HG03521 (cell line): ENCODE measurements at regions not wholly inside any gene's neighbourhood (a gene's known extent, or its start where the extent isn't known, plus 50 kb on each side); places are given as distances from the start of the nearest gene placed in this dataset.

Experiments used
- ATAC-seq: cut with Tn5 transposase; IDR thresholded peaks from one replicate; pipeline ENCODE4 v1.9.1; 2021; ENCODE audit warnings: mild to moderate bottlenecking, moderate library complexity; ENCODE audit not compliant: unreplicated experiment

DNA sequence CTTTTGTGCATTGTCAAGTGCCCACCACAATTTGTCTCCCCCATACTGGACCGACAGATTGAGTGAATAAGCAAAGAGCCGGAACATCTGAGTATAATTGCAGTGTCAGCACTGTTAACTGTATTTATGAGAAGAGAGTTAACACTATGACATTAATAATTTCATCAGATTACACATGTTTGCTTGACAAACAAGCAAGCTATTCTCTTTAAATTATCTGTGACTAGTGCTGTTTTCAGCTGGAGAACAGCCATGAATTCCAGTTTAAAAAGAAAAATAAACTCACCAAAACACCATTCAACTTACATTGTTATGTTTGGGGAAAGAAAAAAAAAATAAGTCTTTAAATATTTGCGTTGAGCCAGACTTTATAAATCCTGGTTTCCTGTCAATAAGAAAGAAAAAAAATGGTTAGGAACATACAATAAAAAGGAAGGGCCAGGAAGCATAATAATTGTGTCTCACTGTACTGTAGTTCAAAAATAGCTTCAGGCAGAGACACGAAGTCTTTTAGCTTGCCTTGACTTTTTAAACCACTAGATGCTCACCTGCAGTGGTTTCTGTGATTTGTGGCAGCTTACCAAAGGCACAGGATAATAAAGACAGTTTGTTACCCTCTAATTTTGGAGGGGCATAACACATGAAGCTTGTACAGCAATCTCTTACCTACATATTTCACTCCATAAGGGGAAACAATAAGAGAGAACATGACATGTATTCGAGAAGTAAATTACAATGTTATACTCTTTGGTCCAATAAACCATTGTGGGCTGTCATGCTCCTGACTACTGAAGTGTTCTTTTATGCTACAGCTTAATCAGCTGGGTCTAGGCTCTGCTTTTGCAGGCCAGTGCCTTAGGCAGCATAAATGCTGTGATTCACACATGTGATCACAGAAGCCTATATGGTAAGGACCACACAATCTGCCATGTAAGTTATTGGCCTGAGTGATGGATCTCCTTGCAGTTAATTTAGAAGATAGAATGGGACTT lies 302.0 kb upstream of the ADGRL2 start:
- no peak for ATAC-seq

DNA sequence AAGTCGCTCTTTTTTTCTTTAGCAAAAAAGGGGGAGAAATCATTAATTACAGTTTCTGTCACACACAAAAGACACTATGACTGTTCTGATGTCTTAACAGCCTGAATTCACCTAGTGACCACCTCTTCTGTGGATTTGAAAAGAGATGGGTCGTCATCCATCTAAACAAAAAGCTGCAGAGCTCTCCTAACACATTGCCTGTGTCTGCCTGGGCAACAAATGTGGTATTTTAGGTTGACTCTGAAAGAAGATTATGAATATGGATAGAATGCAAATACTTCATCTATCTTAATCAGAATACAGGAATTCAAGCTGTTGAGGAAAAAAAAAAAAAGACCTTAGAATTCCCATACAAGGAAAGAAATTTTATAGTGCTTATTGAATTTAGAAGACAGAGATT lies 304.4 kb upstream of the ADGRL2 start:
- no peak for ATAC-seq

DNA sequence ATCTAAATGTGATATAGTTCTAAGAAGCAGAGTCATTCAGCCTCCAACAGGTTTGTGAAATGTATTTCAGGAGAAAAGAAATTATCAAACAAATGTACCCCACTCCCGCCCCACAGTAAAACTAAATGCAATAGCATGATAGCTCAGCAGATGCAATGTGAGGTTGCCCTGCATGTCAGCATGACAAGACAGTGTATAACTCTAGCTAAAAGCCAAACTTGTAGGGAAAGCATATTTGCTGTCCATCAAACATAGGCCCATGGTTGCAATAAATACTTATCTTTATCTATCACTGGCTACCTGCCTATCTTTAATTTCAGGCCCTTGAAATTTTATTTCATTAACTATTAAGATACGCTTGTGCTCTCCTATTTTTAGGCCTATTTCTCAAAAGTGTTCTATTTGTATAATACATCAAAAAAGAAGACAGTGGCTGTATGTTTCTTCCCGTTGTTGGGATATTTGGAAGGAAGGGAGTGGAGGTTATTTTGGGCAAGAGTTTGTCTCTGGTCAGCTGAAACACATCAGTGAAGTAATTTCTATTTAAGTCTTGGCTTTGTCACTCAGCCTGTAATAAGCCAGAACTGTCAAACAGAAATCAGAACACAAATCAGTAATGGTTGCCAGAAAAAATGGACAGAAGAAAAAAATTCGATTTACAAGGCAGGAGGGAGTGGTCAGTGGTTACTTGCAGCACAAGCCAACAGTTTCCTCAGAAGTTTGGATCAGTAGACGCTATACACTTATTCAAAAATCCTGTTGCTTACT lies 307.4 kb upstream of the ADGRL2 start:
- ATAC-seq, result no peak

DNA sequence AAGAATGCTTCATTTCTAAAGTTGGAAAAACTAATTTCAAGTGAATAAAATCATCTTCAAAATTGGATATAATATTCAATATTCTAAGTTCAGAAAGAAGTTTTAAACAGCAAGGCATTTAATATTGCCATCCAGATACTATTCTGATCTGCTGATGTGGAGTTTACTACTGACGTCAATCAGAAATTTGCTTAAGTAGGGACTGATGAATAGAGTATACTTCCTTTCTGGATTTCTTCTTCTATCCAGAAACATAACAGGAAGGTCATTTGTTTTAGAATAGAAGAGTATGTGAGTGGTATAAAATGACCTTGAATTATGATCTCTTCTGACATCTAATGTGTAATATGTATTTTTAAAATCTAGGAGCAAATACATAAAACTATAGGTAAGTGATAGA lies 308.1 kb upstream of the ADGRL2 start:
- ATAC-seq, result no peak

DNA sequence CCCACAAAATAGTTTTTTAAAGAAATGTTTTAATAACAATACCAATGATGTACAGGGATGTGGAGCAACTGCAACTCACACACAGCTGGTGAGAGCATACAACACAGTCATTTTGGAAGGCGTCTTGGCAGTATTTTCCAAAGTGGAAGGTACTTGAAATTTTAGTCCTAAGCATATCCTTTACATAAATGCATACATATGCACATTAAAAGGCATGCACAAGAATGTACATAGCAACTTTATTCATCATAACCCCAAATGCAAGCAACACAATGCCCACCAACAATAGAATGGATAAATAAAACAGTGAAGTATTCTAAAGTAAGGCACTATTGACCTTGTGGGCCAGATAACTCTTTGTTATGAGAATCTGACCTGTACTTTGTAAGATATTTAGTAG lies 310.1 kb upstream of the ADGRL2 start:
- no peak for ATAC-seq

DNA sequence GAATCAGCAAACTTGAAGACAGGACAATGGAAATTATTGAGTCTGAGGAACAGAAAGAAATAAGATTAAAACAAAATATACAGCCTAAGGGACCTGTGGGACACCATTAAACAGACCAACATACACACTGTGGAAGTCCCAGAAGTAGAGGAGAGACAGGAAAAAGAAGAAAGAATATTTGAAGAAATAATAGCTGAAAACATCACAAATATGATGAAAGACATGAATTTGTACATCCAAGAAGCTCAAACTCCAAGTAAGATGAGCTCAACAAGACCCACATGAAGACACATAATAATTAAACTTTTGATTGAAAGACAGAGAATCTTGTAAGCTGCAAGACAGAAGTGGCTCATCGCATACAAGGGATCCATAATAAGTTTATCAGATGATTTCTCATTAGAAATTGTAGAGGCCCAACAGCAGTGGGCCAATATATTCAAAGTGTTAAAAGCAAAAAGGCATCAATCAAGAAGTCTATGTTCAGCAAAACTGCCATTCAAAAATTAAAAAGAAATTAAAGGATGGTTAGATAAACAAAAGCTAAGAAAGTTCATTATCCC lies 311.3 kb upstream of the ADGRL2 start:
- no peak for ATAC-seq

DNA sequence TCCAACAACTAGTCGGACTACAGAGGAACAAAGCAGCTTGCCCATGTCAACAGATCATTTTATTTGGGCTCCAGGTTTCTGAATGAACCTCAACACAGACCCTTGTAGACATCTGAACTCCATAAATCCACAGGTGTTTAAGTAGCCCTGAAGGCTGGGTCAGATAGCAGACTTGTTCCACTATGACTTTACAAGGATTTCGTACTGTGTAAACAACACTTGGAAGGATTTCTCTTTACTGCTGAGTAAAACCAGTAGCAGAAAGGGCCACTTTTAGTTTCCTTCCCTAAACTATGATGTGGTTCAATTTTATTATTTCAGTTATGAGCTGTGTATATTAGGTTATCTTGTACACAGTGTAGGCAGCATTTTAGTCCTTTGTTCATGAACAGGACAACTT lies 316.4 kb upstream of the ADGRL2 start:
- ATAC-seq, result no peak

DNA sequence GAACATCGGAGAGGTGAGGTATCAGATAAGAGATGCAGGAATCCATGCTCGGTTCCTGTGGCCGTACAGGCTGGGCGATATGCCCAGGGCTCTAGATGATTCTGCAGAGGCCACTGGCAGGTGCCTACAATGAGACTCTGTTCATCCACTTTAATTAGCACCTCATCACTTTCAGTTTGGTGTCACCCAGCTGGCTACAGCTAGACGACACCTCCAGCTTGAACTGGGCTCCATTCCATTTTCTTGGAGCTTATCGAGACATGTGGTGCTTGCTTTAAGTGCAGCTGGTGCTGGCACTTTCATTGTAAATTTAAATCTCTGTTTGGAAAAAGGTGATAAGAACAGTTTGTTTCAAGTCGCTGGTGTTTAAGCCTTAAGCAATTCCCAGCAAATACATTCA lies 322.5 kb upstream of the ADGRL2 start:
- no peak for ATAC-seq

DNA sequence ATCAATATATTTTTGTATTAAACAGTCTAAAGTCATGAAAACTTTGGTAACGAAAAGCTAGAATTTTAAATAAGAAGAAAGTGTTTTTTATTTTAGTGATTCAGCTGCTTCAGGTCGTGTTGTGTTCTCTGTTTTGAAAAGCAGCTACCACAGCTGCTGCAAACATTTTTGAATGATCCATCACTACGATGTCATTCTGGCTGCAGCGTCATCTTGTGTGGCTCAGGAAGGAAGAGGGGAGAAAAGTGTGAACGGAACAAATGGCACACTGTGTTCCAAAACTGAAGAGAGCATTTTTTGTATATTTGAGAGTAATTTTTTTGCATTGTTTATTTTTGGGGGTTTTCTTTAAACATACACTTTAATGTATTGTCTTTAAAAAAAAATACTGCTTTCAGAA lies 323.0 kb upstream of the ADGRL2 start:
- no peak for ATAC-seq

DNA sequence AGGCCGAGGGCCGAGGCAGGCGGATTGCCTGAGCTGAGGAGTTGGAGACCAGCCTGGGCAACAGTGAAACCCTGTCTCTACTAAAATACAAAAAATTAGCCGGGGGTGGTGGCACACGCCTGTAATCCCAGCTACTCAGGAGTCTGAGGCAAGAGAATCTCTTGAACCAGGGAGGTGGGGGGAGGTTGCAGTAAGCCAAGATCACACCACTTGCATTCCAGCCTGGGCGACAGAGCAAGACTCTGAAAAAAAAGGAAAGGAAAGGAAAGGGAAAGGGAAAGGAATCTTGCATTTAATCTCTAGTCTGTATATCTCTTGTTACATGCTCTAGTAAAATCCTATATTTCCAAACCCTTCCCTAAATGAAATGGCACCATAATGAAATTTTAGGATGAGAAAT lies 328.3 kb upstream of the ADGRL2 start:
- no peak for ATAC-seq

DNA sequence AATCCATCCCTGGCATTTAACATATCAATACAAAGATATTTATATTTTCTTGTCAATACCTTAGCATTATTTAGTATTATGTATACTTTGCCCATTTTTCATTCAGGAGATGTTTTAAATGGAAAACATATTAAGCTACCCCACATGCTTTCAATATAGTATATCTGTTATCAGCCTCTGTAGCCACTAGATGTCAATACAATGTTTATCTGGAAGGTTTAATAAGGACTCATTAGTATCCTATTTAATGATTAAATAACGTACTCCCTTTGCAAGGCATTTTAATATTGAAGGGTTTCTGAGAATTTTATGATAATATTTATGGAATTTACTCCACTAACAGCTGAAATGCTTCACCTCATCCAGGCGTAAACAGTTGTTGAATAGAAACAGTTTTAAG lies 329.5 kb upstream of the ADGRL2 start:
- no peak for ATAC-seq

DNA sequence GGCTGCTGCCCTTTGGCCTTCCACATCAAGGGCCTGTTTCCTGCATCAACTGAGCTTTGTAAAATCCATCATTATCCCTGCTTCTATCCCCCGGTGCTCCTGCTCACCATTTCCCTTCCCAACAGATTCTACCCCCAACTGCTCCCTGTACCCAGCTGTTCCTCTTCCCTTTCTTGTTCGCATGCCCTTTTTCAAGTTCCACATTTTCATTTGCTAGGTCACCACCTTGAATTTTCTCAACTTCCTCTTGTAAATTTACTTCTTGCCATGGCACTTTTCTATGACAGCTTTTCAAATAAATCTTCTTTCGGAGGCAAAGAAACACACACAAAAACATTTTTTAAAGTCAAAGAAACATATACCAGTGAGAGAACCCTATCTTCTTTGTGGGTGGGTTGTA lies 330.5 kb upstream of the ADGRL2 start:
- no peak for ATAC-seq

DNA sequence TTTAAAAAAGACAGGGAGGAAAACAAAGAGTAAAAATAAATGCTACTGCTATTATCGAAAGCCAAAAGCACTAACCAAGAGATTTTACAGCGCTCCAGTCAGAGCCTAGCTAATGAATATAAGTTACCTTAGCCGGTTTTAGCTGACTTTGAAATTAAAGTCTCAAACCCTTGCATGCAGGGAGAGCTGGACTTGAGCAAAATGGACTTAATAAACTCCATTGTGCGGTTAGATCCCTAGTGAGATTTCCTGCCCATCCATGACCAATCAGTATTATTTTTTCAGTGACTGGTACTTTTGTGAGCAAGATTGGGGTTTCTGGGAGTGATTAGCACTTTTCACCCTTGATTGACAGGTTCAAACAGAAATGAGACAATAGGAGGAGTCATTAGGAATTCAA lies 333.4 kb upstream of the ADGRL2 start:
- no peak for ATAC-seq

DNA sequence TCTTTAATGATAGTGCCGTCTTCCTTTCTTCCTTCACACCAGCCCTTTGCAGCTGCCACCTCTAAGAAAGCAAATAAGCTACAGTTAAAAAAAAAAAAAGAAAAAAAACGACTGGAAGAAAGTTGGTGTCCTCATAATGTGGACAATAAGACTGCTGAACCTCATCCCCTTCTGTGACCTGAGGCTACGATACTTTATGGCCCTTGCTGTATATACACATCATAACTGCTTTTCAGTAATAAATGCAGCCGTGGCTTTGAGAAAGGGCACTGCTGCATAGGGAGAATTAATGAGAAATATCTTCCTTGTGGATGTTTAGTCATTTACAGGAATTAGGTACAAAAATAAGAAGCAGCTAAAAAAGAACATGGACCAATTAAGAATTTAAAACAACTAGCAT lies 333.8 kb upstream of the ADGRL2 start:
- ATAC-seq, result no peak

DNA sequence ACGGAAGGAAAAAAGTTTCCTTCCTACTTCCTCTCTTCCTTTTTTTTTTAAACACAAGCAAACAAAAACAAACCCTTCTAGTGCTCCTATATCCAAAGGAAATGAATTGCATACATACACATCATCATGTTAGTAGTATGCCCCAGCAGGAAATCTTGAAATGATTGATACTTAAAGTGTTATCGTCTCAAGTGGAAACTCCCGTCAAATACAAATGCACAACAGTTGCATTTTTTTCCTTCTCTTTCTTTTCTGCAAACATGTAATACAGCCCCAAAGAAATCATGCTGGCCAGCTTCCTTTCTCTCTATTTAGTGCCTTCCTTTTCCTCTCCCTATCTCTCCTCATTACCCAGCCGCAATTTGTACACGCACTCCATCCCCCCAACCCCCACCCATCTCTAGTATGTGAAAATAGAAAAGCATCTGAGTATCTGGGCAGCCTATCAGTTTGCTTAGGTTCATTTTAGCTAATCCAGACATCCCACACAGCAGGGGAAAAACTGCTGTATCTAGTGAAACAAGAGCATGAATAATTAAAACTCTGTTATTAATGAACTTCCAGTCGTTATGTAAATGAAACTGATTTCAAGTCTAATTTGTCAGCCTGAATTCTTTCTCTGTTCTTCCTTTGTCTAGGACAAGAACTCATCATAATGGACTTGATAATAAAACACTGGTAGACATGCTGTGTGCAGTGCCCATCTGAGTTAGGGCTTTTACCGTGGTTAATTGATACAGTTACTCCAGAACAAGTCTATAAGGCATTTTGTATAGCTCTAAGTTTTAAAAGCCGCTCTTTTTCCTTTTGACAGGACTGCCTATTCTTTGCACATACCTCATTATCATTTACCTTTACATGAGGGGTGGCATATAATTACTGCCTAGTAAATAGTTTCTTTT lies 336.5 kb upstream of the ADGRL2 start:
- ATAC-seq, result no peak

DNA sequence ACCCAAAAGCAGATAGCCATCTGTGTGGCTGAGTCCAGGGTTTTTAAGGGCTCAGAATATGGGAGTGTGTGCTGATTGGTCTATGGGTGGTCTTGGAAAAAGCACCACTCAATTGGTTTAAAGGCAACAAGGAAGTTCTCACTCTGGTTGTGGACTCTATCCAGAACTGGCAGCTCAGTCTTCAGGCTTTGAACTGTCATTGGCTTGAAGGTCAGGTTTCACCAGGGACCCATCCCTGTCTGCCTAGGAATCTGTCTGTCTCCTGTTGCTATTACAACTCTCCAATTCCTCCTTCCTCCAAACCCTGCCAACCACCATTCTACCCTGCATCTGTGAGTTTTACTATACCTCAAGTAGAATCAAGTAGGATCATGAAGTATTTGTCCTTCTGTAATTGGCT lies 341.7 kb upstream of the ADGRL2 start:
- no peak for ATAC-seq

DNA sequence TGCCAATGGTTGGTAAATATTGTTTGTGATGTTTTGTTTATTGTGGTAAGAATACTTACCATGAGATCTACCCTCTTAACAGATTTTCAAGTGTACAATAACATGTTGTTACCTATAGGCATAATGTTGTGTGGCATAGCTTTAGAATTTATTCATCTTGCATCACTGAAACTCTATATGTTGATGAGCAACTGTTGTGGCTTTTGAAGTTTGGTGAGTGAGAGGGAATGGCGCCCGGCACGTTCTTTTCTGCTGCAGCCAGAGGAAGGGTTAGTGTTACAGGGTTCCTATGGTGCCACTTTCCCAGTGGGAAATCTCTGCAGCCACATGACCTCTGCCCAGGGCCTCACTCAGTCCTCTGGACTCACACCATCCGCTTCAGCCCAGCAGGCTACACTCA lies 342.5 kb upstream of the ADGRL2 start:
- no peak for ATAC-seq

DNA sequence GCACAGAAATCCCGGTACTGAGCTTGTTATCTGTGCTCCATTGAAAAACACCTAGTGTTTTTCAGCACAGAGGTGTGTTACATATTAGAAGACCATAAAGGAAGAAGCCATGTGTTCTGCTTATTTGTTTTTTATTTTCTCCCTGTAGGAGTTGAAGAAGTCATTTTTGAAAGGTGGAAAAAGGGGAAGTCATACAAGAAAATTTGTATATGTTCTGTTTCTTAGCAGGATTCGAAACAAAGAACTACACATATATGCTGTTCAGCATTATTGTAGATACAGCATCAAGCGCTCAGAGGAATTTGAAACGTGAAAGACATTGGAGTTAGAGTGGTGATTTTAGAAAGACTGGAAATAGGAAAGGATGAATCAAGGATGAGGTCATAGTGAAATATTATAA lies 345.3 kb upstream of the ADGRL2 start:
- ATAC-seq, result no peak

DNA sequence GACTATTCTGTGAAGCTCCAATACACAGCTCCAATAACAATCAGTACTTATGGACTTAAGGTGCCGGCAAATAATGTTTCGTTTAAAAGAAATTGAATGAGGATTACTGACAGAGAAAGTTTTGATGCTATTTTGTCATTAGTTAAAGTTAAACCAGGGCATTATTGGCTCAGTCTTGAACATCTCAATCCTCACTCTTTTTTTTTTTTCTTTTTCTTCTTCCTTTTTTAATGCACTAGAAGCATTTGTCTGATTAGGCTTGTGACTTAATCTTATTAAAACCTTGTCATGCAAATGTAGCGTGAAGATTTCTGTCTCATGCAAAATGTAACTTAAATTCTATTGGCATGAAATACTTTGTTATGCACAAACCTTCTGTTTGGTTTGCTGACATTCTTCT lies 346.8 kb upstream of the ADGRL2 start:
- no peak for ATAC-seq

DNA sequence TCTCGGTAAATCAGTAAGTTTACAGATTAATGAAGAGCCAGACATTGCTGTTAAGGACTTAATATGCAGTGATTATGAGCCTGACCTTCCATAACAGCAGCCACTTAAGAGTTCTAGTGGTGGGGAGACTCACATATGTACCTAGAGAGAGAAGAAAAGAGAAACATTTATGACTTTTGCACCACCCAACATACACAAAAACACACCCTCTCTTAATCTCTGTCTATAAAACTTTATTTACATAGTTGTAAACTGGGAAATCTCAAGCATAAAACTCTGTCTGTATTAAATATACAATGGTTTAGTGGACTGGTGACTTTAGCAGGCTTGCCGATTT lies 347.4 kb upstream of the ADGRL2 start:
- ATAC-seq, result no peak
